Stromal cell of bone marrow (primary cell): ENCODE measurements at regions not wholly inside any gene's neighbourhood (a gene's known extent, or its start where the extent isn't known, plus 50 kb on each side); places are given as distances from the start of the nearest gene placed in this dataset.
A peak's percentile ranks its signal among the peaks of the same experiment; 100 is the strongest.
"Not testable (repeated sequence)": the region's sequence is repeated elsewhere in the genome, so short reads cannot be mapped to it uniquely, and the experiment has no call there.

ENCODE experiments used
- DNase-seq: peaks from one replicate; pipeline ENCODE4 v3.0.0-alpha.2; 2012; ENCODE audit warnings: low read depth

DNA sequence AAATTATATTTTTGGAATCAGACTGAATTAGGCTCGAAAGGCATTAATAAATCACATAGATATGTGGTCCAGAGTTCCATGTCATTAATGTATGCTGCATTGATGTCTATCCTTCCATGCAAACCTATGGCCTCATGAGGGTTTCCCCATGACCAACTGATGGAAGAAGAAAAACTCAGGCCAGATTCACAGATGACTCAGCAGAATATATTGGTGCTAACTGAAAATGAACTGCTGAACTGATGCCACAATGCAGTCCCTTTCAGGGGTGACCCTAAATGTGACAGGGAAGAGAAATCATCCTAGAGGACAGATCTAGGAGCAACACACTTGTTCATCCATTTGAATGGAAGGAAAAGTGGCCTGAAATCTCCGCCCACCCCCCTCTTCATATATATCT lies 110.5 kb upstream of the KCND3 start:
- no peak for DNase-seq

DNA sequence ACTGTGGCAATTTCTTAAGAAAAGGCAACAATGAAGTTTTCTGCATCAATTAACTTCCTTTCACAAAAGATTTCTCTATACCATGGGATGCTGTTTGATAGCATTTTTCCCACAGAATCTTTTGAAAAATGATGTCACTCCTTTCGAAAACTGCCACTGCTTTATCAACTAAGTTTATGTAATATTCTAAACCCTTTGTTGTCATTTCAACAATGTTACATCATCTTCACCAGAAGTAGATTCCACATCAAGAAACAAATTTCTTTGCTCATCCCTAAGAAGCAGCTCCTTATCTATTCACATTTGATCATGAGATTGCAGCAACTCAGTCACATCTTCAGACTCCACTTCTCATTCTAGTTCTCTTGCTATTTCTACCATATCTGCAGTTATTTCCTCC lies 116.1 kb upstream of the KCND3 start:
- no peak for DNase-seq

DNA sequence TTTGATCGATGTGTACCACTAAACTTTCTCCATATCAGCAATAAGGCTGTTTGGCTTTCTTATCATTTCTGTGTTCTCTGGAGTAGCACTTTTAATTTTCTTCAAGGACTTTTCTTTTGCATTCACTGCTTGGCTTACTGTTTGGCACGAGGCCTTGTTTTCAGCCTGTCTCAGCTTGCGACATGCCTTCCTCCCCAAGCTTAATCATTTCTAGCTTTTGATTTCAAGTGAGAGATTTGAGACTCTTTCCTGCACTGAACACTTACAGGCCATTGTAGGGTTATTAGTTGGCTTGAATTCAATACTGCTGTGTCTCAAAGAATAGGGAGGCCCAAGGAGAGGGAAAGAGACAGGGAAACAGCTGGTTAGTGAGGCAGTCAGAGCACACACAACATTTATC lies 120.6 kb upstream of the KCND3 start:
- DNase-seq, result no peak

DNA sequence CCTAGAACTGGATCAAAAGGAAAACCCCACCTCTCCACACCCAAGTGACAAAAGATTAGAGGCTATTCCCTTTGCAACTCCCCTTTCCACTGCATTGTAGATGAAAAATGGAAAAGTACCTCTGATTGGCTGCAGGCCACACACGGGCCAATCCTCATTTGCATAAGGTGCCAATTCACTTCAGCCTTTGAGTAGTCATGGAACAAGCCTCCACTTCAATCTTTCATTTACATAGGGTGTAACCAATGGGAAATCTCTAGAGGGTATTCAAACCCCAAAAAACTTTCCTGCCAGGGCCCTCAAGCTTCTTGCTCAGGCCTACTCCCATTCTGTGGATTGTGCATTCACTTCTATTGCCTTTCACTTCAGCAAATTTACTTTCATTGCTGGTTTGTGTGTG lies 122.3 kb upstream of the KCND3 start:
- DNase-seq, result no peak

DNA sequence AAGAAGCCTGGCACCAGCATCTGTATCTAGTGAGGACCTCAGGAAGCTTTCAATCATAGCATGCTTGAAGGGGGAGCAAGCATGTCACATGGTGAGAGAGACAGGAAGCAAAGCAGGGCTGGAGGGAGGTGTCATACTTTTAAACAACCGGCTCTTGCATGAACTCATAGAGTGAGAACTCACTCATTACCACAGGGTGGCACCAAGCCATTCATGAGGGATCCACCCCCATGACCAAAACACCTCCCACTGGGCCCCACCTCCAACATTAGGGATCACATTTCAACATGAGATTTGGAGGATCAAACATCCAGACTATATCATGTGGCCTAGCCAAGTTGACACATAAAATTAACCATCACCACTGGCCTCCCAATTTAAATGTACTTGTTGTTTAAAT lies 125.1 kb upstream of the KCND3 start:
- DNase-seq, result no peak

DNA sequence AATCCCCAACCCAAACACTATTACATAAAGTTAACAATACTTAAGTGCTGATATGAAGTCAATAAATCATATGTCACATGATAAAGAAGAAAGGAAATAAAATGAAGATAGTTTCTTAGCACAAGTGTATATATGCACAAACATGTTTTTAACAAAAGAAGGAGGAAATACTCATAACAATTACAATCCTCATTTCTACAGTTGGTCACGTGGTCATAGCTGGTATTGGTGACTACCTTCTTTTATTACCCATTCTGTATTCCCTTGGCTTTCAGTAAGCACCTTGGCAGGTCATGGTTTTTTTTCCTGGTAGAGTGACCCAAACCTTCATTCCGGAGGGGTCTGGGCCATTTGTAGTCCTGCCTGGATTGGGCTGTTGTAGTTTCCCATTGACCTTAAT lies 137.1 kb upstream of the KCND3 start:
- DNase-seq, result no peak

DNA sequence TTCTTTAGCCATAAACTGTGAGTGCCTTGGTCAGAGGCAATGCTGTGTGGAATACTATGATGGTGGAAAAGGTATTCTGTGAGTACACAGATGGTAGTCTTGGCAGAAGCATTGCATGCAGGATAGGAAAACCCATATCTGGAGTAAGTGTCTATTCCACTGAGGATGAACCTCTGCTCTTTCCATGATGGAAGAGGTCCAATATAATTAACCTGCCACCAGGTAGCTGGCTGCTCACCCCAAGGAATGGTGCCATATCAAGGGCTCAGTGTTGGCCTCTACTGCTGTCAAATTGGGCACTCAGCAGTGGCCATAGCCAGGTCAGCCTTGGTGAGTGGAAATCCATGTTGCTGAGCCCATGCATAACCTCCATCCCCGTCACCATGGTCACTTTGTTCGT lies 138.1 kb upstream of the KCND3 start:
- DNase-seq, result not testable (repeated sequence)

DNA sequence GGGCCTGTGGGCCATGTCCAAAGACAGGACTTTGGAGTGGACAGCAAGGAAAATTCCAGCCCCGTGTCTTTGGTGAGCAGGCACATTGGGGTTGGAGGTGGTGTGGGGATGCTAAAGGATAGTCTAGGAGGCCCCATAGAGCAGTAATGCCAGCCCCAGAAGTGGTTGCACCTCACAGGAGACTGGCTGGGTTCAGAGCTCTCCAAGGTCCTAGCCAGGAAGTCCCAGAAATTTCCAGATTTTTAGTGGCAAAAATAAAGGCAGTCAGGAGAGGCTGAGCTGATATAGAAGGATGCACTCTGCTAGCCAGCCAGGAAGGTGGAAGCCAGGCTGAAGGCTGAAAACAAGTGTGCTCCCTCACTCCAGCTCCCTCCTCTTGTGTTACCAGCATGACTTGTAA lies 144.0 kb upstream of the KCND3 start:
- no peak for DNase-seq

DNA sequence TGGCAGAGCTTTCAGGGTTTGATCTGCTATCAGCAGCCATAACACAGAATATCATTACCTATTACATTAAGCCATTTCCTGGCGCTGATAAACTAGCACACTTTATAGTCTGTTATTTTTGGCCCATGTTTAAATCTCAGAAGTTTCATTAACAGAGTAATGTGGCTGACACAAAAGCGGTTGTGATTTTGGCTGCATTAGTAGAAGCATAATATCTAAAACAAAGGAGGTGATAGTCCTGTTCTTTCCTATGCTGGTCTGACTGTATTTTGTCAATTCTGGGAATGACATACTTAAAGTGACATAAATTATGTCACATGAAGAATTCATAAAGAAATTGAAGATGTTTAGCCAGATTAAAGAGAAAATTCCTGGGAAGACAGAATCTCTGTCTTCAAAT lies 151.3 kb upstream of the KCND3 start:
- no peak for DNase-seq

DNA sequence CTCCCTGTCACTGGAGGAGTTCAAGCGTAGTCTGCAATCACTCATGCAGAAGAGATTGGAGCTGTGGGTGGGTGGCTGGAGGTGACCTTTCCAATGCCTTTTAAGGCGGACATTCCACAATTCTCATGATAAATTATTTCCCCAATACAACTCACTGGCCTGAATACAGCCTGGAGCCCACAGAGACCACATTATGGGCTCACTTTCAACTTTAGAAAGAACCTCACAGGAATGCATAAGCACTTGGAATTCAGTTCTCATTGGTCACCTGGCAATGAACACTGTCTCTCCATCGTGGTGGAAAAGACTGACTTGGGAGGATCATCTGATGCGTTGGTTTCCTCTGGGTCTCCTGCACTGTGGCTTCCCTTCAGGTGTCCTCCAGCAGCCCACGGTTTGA lies 151.8 kb upstream of the KCND3 start:
- no peak for DNase-seq

DNA sequence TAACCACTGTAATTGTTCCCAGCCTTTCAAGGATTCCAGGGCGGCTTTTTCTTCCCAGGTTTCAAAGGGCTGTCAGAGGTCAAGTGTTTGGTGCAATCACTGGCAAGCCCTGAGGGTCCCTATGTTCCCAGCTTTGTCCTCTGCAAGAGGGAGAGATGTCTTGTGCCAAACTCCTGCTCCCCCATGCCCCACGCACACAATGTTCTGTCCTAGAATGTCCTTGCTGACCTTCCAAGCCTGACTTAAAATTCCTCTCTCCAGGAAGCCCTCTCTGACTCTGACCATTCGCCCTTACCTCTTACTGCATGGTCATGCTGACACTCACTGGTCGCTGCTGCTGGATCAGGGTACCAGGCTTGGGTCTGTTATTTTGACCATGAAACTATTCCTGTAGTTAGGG lies 152.5 kb upstream of the KCND3 start:
- no peak for DNase-seq

DNA sequence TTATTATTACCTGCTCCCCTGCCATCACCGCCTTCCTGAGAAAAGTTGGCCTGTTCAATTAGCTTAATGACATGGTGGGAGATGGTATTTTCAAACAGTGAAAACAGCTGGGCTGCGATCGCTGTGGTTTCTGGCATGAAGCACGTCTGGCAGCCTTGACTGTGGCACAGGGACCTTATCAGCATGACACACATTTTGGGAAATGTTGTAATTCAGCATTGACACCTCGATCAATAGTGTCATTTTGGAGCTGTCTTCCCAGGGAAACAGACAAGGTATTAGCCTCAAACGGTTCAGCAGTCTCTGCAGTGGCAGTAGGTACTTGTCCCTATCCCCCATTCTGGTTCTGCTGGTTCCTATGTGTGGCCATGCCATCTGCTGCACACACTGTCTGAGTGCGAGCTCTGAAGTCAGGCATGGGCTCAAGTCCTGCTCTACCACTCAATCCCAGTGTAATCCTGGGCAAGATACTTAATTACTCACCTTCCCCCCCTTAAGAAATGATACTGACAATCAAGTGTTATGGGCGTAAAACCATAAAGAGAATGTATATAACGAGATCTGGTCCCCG lies 154.5 kb upstream of the KCND3 start:
- DNase-seq, result no peak

DNA sequence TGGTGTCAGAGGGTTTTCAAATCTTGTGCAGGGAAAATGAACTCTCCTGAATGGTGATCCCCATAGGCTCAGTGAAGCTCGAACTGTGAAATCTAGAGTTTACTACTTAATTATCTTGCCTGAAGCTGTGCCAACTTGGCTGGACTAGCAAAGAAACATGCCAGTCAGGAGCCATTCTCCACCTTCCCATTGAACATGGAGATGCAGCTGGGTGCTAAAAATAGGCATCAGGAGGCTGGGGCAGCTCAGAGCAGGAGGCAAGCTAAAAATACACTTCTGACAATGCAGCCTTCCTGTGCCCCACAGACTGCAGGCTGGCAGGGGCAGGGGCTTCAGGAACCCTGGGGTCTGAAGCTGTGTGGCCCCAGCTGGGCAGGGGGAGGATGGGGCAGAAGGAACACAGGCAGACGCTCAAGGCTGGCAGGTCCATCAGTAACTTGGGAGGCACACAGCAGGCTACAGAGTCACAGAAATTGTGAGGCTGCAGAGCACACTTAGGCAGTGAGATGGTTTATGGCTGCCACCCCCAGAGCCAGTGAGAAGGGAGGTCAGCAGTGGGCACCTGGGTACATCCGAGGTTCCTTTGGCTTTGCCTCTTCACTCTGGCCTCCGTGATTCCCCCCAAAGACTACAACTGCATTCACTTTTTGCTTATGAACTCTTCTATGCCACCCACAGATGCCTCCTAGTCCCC lies 155.4 kb upstream of the KCND3 start:
- no peak for DNase-seq

DNA sequence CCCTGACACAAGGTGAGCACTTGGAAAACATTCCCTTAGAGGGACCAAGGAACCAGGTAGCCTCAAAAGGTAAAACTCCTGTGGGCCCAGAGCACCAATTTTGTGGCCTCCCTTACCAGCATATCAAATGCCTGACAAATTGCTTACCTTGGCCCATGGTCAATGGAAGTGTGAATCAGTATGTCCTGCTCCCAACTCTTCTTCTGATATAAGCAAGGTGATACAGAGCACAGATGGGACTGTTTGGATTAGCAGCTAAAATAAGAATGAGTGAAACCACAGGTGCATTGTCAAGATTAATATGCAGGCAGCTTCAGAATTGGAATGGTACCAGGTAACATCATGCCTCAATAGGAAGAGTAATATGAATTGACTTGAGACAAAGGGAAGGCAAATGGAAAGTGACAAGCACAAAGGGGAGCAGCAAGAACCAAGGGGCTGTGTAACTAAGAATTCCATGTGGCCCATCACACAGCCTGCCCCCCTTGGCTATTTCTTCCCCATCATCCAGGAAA lies 156.8 kb upstream of the KCND3 start:
- no peak for DNase-seq

DNA sequence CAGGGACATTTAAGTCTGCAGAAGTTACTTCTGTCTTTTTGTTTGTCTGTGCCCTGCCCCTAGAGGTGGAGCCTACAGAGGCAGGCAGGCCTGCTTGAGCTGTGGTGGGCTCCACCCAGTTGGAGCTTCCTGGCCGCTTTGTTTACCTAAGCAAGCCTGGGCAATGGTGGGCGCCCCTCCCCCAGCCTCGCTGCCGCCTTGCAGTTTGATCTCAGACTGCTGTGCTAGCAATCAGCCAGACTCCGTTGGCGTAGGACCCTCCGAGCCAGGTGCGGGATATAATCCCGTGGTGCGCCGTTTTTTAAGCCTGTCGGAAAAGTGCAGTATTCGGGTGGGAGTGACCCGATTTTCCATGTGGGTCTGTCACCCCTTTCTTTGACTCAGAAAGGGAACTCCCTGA lies 170.7 kb upstream of the KCND3 start:
- DNase-seq, result not testable (repeated sequence)

DNA sequence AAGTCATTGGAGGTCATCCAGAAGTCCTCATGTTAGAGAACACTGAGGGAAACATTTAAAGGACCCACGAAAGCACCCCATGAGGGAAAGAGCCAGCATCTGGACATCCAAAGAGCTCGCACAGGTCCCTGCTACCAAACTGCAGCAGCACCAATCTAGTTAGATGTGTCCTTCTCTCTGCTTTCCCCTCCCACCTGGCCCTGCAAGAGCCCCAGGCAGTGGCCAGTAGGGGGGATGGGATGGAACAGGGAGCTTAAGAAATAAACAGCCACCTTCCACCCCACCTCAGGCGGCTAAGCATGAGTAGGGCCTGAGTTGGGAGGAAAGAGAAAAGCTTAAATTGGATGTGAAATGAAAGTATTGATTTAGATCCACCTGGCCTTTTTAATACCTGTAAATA lies 175.9 kb upstream of the KCND3 start:
- DNase-seq, result no peak

DNA sequence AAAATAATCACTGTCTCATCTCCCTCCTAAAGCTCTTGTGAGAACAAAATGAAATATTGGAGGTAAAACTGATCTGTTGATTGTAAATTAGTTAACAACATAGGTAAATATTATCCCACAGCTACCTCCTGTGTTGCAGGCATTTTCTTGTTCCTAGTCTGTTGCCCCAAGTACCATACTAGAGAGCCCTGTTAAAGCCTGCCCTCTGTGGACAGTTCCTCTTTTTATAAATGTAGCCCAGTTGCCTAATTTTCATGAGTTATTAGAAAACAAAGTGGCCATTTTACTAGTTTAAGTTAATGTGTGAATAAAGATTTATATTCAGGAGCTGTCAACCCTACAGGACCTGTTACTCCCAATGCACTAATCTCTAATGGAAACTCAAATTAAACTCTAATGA lies 180.0 kb upstream of the KCND3 start:
- no peak for DNase-seq

DNA sequence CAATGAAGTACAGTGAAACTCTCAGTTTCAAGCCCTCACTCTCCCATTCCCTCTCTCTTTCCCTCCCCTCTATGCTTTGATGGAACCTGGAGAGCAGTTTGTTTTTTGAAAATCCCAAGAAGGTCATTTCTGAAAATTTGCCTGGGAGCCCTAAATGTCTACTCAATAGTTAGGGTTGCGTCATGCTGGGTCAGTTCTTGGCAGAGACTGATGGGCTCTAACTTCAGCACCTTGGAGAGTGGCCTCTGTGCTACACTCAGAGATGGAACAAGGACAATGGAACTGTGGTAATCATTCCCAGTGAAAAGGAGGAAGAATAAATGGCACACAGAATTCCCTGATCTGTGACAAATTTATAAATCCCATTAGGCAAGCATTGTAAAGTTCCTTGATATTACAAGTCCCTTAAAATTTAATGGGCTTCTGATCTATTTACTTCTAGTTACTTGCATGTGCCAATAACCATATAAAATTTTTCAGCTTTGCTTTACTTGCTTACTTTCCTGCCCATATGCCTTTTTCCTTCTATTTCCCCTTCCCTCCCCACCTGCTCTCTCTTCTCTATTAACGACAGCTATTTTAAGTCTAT lies 182.9 kb upstream of the KCND3 start:
- DNase-seq, result peak; percentile 41

DNA sequence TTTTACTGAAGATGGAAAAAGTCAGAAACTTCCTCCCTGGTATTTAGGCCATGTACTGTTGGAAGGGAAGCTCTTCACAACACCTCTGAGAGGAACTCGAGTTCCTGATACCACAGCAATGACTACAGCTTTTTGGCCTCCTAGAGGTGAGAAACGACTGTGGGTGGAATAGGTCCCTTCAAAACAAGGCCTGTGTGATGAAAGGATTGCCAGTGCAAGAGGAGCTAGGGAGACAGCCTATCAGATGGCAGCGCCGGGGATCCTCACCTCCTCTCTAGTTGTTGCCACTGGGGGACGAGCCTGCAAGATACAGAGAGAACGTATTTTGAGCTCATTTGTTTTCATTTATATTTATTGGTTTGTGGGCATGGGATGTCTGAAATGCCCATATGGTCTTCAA lies 187.8 kb upstream of the KCND3 start:
- DNase-seq, result no peak

DNA sequence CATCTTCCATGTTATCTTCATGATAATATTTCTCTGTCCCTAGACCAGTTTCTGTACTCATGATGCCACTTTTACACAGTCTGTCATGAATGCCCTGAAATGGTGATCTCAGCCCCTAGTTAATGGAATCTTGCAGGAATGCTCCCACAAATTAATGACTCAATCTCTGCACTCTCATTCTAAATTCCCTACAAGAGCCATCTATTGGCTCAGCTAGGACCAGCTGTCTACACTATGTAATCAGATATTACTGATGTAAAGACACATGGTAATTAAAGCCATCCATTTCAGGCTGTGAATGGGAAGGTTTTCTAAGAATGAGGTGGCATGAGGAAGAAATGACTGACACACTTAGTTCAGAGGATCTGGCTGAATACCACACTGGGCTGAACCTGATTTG lies 199.1 kb upstream of the KCND3 start:
- DNase-seq, result no peak

DNA sequence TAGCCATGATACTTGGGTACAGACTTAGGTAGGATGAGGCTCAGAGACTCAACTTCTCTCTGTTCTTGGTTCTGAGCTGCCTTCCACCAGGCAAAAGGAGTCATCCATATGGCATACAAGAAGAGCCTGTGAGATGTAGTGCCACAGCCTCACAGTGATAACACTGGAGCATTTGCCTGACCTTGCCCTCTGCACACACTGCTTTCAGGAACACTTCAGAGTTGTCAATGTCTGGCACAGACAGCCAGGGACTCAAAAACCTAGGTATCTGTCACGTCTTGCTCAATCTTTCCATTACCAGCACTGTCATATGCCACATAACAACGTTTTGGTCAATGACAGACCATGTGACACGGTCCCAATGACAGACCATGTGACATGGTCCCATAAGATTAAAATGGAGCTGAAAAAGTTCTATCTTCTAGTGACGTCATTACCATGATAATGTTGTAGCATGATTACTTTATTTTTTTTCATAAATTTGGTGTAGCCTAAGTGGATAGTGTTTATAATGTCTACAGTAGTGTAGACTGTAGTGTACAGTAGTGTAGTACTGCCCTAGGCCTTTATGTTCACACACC lies 199.9 kb upstream of the CTTNBP2NL start:
- DNase-seq, result no peak

DNA sequence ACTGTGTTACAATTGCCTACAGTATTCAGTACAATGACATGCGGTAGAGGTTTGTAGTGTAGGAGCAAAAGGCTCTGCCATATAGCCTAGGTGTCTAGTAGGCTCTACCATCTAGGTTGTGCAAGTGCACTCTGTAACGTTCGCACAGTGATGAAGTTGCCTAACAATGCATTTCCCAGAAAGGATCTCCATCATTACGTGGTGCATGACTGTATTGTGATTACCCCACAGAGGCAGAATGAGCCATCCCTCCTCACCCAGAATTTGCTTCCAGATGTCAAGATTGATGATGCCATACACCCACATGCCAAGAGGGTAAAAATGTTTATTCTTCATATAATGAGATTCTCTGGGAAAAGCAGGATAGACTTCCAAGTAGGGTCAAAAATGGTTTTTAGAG lies 199.3 kb upstream of the CTTNBP2NL start:
- peak; percentile 6 for DNase-seq

DNA sequence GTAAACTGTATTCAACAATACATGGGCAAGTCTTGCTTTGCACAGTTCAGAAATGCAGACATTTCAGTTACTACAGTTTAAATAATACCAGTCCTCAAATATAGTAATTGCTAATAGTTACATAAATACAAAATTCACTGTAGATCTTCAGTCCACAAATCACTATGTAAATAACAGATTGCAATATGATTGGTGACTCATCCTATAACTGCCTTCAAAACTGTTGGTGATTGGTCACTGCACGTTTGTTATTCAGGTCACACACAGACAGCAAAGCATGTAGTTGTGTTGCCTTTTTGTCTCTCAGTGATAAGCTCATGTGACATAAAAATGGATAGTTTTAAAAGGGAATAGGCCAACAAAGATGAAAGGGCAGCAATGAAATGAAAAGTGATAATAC lies 186.5 kb upstream of the CTTNBP2NL start:
- no peak for DNase-seq
